T-helper 1 cell (primary cell): ENCODE measurements at regions not wholly inside any gene's neighbourhood (a gene's known extent, or its start where the extent isn't known, plus 50 kb on each side); places are given as distances from the start of the nearest gene placed in this dataset.
"Not testable (repeated sequence)": the region's sequence is repeated elsewhere in the genome, so short reads cannot be mapped to it uniquely, and the experiment has no call there.

Experiments
- DNase-seq, 5 donors: peaks; one replicate each; pipeline ENCODE4 v3.0.0-alpha.2; 2012 to 2020

DNA sequence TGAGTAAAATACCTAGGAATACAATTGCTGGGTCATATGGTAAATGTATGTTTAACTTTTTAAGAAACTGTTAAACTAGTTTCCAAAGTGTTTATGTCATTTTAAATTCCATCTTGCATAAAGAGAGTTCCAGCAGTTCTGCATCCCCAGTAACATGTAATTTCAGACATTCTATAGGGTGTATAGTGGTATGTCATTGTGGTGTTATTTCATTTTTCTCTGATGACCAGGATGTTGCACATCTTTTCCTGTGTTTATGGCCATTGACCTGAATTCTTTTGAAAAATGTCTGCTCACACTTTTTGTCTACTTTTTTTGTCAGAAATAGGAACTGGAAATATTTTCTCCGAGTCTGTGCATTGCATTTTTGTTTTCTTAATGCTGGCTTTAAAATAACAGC lies 128.9 kb downstream of the TMEM200A start:
- no peak for DNase-seq

DNA sequence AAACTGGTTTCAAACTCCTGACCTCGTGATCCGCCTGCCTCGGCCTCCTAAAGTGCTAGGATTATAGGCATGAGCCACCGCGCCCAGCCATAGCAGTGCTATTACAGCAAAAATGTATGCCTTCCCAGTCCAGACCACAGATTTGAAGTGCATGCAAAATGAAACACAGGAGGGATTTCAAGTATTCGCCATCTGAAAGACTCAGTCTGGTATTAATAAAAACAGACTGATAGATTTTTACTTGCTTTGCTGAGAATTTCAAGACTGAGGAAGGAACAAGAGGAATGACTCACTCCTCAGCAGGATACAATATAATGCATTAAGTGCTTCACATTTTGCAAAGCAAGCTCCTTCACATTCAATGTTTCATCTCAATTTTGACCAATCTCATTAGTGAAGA lies 134.9 kb downstream of the TMEM200A start:
- no peak for DNase-seq

- DNase-seq = peak in 1 of 5 donors; percentile 43
Observed at GRCh38 chr6:130503146-130503545, 137.3 kb downstream of the TMEM200A start.

GRCh38 chr6:130505808-130506598 lies 140.2 kb downstream of the TMEM200A start:
- no peak for DNase-seq

GRCh38 chr6:130507005-130507665 lies 141.3 kb downstream of the TMEM200A start:
- DNase-seq = not testable (repeated sequence)

GRCh38 chr6:130507666-130508028 lies 141.8 kb downstream of the TMEM200A start:
- DNase-seq = no peak

DNA sequence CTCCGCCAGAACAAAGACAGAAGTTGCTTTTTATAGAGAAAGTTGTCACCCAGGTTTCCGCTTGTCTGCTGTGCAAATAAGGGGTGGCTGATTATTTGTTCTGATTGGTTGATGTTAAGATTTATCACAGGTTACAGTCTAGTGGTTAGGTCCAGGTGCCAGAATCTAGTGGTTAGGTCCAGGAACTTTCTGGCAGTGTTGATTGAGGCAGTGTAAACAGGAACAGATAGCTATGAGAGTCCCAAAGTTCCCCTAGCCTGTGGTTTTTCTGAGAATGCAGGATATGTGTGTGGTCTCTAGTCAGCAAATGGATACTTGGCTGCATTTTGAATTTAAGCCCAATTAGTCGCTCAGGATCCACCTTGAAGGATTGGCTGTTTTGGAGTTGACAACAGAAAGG lies 148.0 kb downstream of the TMEM200A start:
- DNase-seq = peak; percentile 8 to 97 (median 27)

DNA sequence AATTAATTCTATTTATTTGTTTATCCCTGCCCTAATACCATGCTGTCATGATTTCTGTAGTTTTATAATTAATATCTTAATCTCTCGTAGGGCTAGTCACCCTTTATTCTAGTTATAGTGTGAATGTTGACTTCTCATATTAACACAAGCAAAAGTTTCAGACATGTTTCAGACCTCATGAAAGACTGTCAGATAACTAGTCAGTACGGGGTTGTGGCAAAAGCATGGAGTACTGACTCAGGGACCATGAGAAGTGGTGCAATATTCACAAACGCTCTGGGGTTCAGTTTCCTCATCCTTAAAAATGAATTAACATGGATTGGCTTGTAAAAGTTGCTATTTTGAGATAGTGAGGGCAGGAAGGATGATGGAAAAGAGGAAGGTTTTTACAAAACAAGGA lies 148.9 kb downstream of the TMEM200A start:
- no peak for DNase-seq

DNA sequence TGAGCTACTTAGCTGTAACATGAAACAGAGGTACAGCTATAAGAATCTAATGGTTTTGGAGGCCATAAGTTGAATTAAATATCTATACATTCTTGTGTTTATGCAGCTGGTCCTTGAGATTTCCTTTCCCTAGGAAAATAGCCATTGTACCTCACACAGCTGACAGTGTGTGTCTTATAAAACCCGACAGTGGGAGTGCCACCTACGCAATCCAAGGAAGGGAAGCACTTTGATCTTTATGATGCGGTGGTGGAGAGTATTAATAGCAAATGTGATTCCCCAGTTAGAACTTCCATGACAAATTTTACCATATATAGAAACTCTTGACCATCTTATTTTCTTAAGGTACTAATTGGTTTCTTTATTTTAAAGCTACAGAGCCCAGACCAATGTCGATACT lies 149.5 kb downstream of the TMEM200A start:
- no peak for DNase-seq

- no peak for DNase-seq
Observed at GRCh38 chr6:130516604-130517003, 150.8 kb downstream of the TMEM200A start.

GRCh38 chr6:130517444-130517931 lies 151.7 kb downstream of the TMEM200A start:
- DNase-seq = peak in 1 of 5 donors; percentile 67

- DNase-seq = no peak
Observed at GRCh38 chr6:130518588-130518987, 152.8 kb downstream of the TMEM200A start.

- DNase-seq = no peak
Observed at GRCh38 chr6:130520221-130520620, 154.4 kb downstream of the TMEM200A start.

DNA sequence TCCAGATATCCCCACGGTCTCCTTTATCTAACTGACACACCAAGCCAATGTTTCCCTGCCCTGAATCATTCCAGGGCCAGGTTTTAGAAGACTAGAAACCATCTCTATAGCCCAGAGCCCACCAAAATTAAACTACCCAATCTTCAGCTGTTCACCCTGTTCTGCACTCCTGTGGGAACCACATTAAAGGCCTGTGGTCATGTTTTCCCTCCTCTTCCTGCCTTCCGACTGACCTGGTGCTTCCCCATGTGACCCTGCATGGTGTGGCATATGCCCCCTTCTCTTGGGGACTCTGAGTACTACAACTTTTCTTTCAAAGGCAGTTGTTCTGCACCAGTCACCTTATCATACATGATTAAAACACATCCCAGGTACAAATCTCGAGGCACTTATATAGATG lies 155.0 kb downstream of the TMEM200A start:
- DNase-seq = no peak

- DNase-seq = no peak
Observed at GRCh38 chr6:130524552-130524951, 158.7 kb downstream of the TMEM200A start.

GRCh38 chr6:130525408-130525807 lies 159.6 kb downstream of the TMEM200A start:
- no peak for DNase-seq

GRCh38 chr6:130526466-130526865 lies 160.6 kb downstream of the TMEM200A start:
- DNase-seq = no peak

GRCh38 chr6:130527173-130527572 lies 161.4 kb downstream of the TMEM200A start:
- DNase-seq = no peak

GRCh38 chr6:130529569-130530149 lies 163.8 kb downstream of the TMEM200A start:
- no peak for DNase-seq

DNA sequence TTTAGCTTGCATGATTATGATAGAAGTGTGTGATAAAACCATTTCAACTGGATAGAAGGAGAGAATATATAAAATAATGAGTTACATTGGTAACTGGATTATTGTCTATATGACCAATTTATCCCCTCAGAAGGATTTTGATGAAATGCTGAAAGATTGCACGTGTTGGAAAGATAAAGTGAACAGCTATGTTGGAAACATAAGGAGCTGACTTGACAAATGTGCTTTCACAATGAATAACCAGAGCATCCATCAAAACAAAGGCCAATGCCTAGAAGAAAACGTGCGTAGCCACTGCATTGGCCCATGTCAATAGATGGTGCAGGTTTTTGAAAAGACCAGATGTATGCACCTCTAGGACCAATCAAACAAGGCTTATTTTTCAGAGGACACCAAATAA lies 168.8 kb downstream of the TMEM200A start:
- no peak for DNase-seq

GRCh38 chr6:130535242-130535641 lies 169.4 kb downstream of the TMEM200A start:
- DNase-seq = no peak

DNA sequence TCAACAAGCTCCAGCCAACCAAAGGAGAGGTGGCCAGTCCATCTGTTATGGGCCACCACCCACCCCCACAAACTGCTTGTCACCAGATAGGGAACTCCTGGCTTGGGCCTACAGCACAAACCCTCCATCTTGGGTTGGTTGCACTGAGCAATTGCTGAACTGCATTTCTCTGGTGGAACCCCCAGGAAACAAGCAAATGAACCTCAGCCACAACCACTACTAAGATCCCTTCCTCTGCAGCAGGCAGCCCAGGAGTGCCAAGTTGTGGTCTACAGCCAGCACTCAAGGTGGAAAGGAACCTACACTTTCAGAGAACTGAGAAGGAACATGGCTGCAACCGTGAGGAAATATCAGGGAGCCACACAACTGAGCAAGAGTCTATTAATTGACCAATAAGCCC lies 171.6 kb downstream of the TMEM200A start:
- peak in 1 of 5 donors; percentile 16 for DNase-seq

DNA sequence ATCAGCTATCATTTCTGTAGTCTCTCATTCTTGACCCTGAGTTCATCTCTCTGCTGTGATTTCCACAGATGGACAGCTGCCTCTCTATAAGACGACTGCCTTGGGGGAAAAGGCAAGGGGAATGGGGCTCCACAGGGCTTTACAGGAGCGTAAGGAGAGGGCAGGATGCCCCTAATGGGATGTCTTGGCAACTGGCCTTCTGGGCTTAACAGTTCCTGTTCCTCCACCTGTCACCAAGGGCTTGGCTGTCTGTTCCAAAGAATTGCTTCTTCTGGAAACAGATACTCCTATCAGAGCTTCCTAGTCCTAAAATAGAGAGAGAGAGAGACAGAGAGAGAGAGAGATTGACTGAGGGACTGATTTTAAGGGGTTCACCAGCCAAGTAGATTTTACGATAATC lies 181.9 kb downstream of the TMEM200A start:
- DNase-seq = no peak
